Endothelial cell of umbilical vein (primary cell): ENCODE measurements at regions not wholly inside any gene's neighbourhood (a gene's known extent, or its start where the extent isn't known, plus 50 kb on each side); places are given as distances from the start of the nearest gene placed in this dataset.

Source experiments
- BruUV-seq: library from RNA; stranded (reverse); fragments of 400-500 nt; replicated peaks from 2 replicates; lab custom pipeline; 2021; lab: Mats Ljungman, UMichigan
- CTCF ChIA-PET: fragments of 300-600, 350-600 bp; sonication (Branson Sonifier 250); formaldehyde crosslinking; loops from one replicate; lab custom pipeline; 2021; ENCODE audit warnings: antibody characterized with exemption, inconsistent platforms; lab: Charles Lee
- POLR2A ChIA-PET: fragments of 300-600, 350-600 bp; sonication (Branson Sonifier 250); formaldehyde crosslinking; loops from one replicate; lab custom pipeline; 2021; ENCODE audit warnings: antibody characterized with exemption, inconsistent platforms; lab: Charles Lee
- DNase-seq: peaks from one replicate; pipeline ENCODE4 v3.0.0-alpha.2; 2011; ENCODE audit warnings: low read depth, low spot score
- FAIRE-seq: peaks from 2 replicates; lab custom pipeline; 2011; peaks lifted over from hg19 to GRCh38; lab: Jason Lieb, UNC
- H2AFZ ChIP-seq: 2 replicates; pipeline ENCODE4 v1.6.0; 2012; ENCODE audit warnings: low read depth, low read length, control low read depth, inconsistent platforms
- H3K27ac ChIP-seq: 2 replicates; pipeline ENCODE4 v1.5.1; 2011; ENCODE audit warnings: low read depth, mild to moderate bottlenecking, control low read depth, low read length, moderate library complexity; ENCODE audit not compliant: insufficient read depth
- H3K27me3 ChIP-seq, 2 experiments: 2 replicates each; pipeline versions ENCODE4 v1.6.0 to v1.6.1; 2011; ENCODE audit warnings: low read length in 2 of 2, mixed read lengths in 1 of 2; ENCODE audit not compliant: control insufficient read depth in 2 of 2, insufficient read depth in 2 of 2
- H3K36me3 ChIP-seq, 2 experiments: 2 replicates in 1 of 2; 3 replicates in 1 of 2; pipeline ENCODE4 v1.5.1; 2011; ENCODE audit warnings: low read length in 2 of 2, mild to moderate bottlenecking in 1 of 2, moderate library complexity in 1 of 2; ENCODE audit not compliant: control insufficient read depth in 2 of 2, insufficient read depth in 2 of 2; ENCODE audit errors: extremely low read depth in 1 of 2
- H3K4me1 ChIP-seq: 3 replicates; pipeline ENCODE4 v1.5.1; 2011; ENCODE audit warnings: mild to moderate bottlenecking, low read length; ENCODE audit not compliant: control insufficient read depth, insufficient read depth; ENCODE audit errors: extremely low read depth
- H3K4me2 ChIP-seq: 2 replicates; pipeline ENCODE4 v1.6.1; 2011; ENCODE audit warnings: low read length, control low read depth, mixed read lengths; ENCODE audit not compliant: insufficient read depth
- H3K4me3 ChIP-seq, 3 experiments: fragments of 200-600 bp in 1 of 3; sonication (generic), shearing (Covaris generic) in 1 of 3; replicated peaks in 1 of 3; 2 replicates each; pipeline ENCODE4 v1.5.1; 2011 to 2016; ENCODE audit warnings: control low read depth in 3 of 3, low read length in 3 of 3, mild to moderate bottlenecking in 2 of 3, inconsistent platforms in 1 of 3, low read depth in 1 of 3, moderate library complexity in 1 of 3; ENCODE audit not compliant: insufficient read depth in 1 of 3
- H3K79me2 ChIP-seq: 2 replicates; pipeline ENCODE4 v1.6.0; 2012; ENCODE audit warnings: low read length, inconsistent platforms; ENCODE audit not compliant: control insufficient read depth, insufficient read depth
- H3K9ac ChIP-seq: replicated peaks from 2 replicates; pipeline ENCODE3; 2011; ENCODE audit warnings: low read length, control low read depth; ENCODE audit not compliant: insufficient read depth; ENCODE audit errors: extremely low read depth
- H3K9me1 ChIP-seq: replicated peaks from 3 replicates; pipeline ENCODE4 v1.6.0; 2011; ENCODE audit warnings: mild to moderate bottlenecking, low read length; ENCODE audit not compliant: control insufficient read depth, insufficient read depth; ENCODE audit errors: extremely low read depth
- H3K9me3 ChIP-seq: replicated peaks from 2 replicates; pipeline ENCODE4 v1.5.1; 2012; ENCODE audit warnings: low read length, inconsistent platforms; ENCODE audit not compliant: control insufficient read depth, insufficient read depth
- H4K20me1 ChIP-seq: replicated peaks from 2 replicates; pipeline ENCODE3; 2011; ENCODE audit warnings: mild to moderate bottlenecking, low read length; ENCODE audit not compliant: control insufficient read depth, insufficient read depth; ENCODE audit errors: extremely low read depth
- CTCF ChIP-seq, 2 donors: IDR thresholded peaks; 1 replicate in 1 of 2; 2 replicates in 1 of 2; pipeline ENCODE4 v1.5.1; 2011; ENCODE audit warnings: low read length in 2 of 2, mild to moderate bottlenecking in 2 of 2, moderate library complexity in 2 of 2, control low read depth in 1 of 2, inconsistent platforms in 1 of 2, low read depth in 1 of 2; ENCODE audit not compliant: insufficient read depth in 1 of 2; ENCODE audit errors: extremely low read depth in 1 of 2
- EZH2 ChIP-seq: IDR thresholded peaks from 2 replicates; pipeline ENCODE4 v1.6.1; 2012; ENCODE audit warnings: borderline replicate concordance, low read depth, mild to moderate bottlenecking, moderate library complexity, low read length, inconsistent platforms; ENCODE audit not compliant: severe bottlenecking
- FOS ChIP-seq: IDR thresholded peaks from 2 replicates; pipeline ENCODE4 v1.6.1; 2011; ENCODE audit warnings: mild to moderate bottlenecking, low read length, moderate library complexity, borderline replicate concordance; ENCODE audit not compliant: insufficient read depth
- GATA2 ChIP-seq: IDR thresholded peaks from 2 replicates; pipeline ENCODE4 v1.7.0; 2011; ENCODE audit warnings: low read depth, mild to moderate bottlenecking, moderate library complexity, mixed read lengths, low read length; ENCODE audit not compliant: insufficient read length, insufficient read depth
- JUN ChIP-seq: IDR thresholded peaks from 2 replicates; pipeline ENCODE4 v1.6.1; 2011; ENCODE audit warnings: borderline replicate concordance, low read depth; ENCODE audit not compliant: insufficient read length, insufficient read depth
- MAX ChIP-seq: IDR thresholded peaks from 2 replicates; pipeline ENCODE4 v1.6.1; 2011; ENCODE audit not compliant: insufficient read depth, insufficient read length
- MYC ChIP-seq: IDR thresholded peaks from one replicate; pipeline ENCODE4 v1.6.1; 2011; ENCODE audit warnings: mild to moderate bottlenecking, low read depth, low read length
- POLR2A ChIP-seq: IDR thresholded peaks from 2 replicates; pipeline ENCODE4 v1.6.1; 2012; ENCODE audit warnings: low read depth, mild to moderate bottlenecking, control low read depth, low read length
- POLR2AphosphoS5 ChIP-seq: IDR thresholded peaks from 2 replicates; pipeline ENCODE4 v1.6.1; 2012; ENCODE audit warnings: low read depth, mild to moderate bottlenecking, control low read depth, low read length, moderate library complexity; ENCODE audit not compliant: insufficient read depth
- dilution Hi-C: fragments of 300-500 bp; cut with MboI; formaldehyde crosslinking; loops from one replicate; pipeline ENCODE4 v1.15.0; 2019; ENCODE audit warnings: low sequenced_read_pairs; ENCODE audit not compliant: extremely low pct_ligation_motif_present
- intact Hi-C: fragments of 100-400 bp; cut with micrococcal nuclease; formaldehyde crosslinking; loops from one replicate; pipeline ENCODE4 v1.10.0; 2022

GRCh38 chr1:218752126-218752525, 407.0 kb downstream of the TGFB2 start:
- Histone ChIP-seq H4K20me1 (no peaks in the 10 kb centered on the region), H3K27me3 (no peaks in the 10 kb centered on the region), H3K4me2 (no peak overlapping the region), H3K36me3 (no peaks in the 10 kb centered on the region), H3K9me1 (no peaks in the 10 kb centered on the region), H3K79me2 (no peaks in the 10 kb centered on the region), H3K9me3 (no peaks in the 10 kb centered on the region), H3K4me1 (no peaks in the 10 kb centered on the region), H3K9ac (no peak overlapping the region), H2AFZ (no peak overlapping the region), H3K4me3 (no peak overlapping the region), H3K27ac (no peak overlapping the region)
- TF ChIP-seq EZH2 (no peak), MAX (no peak), GATA2 (no peak), FOS (no peak), JUN (no peak), POLR2AphosphoS5 (no peak), CTCF (IDR thresholded peaks at IDR 0.05; ENCODE audit: extremely low read depth in 1 of 2, insufficient read depth in 1 of 2, low read depth in 1 of 2, low read length in 2 of 2) (no peak), POLR2A (no peak), MYC (no peak)
- FAIRE-seq (no peak), DNase-seq (no peak)
- CTCF ChIA-PET = interaction anchor here (0.6 kb wide), 1 partner anchor 134 kb away, joined by 3 read pairs; no protein-coding TSS in a partner anchor
- dilution Hi-C loops = no loop called here
- no TSS peak for BruUV-seq
- intact Hi-C loops = no loop called here
- POLR2A ChIA-PET = no interaction called here
